ENCODE measurements at regions not wholly inside any gene's neighbourhood (a gene's known extent, or its start where the extent isn't known, plus 50 kb on each side); places are given as distances from the start of the nearest gene placed in this dataset.
"Not testable (repeated sequence)": the region's sequence is repeated elsewhere in the genome, so short reads cannot be mapped to it uniquely, and the experiment has no call there.

DNA sequence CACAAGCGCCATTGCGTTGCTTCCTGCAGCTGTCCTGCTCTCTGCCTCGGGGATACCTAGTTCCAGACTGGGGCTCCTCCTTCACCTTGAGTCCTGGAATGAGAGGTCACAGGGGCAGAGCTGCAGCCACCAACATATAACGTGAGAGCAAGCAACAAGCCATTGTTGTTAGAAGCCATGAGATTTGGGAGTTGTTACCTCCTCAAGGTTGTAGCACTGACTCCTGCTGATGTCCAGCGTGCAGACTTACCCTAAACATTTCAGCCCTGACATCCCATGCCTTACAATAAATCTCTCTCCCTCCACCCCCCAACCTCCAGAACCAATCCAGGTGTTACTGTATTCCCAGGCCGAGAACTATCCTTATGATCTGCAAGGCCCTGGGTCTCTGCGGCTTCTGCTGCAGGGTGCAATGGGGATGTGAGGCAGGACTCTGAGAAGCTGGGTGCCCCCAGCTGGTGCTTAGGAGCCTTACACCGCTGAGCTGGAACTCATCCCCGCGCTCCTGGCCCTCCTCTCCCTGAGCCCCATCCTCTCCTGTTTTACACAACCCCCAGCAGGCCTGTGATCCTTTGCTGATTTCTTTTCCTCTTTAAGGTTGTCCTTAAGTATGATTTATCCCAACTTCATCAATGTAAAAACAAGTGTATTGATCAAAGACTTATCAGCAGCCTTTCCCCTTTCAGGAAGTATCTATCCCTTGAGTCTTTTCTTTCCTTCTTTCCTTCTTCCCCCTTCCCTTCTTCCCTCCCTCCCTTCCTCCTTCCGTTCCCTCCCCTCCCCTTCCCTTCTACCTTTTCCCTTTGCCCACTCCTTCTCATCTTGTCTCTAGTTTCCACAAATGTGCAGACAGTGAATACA, 84.2 kb upstream of the ABHD2 start:
- Mint-ChIP-seq H3K4me1 (peaks cover 2 to 8% of the 10 kb centered on the region in 2 donors), H3K36me3 (no peaks in the 10 kb centered on the region), H3K27me3 (peaks cover 19 to 26% of the 10 kb centered on the region in 2 donors), H3K27ac (no peak overlapping the region), H3K9me3 (no peaks in the 10 kb centered on the region), H3K4me3 (no peak overlapping the region)
- peak in 1 of 2 donors; percentile 41 for ATAC-seq (replicated peaks)
- no peak for DNase-seq

DNA sequence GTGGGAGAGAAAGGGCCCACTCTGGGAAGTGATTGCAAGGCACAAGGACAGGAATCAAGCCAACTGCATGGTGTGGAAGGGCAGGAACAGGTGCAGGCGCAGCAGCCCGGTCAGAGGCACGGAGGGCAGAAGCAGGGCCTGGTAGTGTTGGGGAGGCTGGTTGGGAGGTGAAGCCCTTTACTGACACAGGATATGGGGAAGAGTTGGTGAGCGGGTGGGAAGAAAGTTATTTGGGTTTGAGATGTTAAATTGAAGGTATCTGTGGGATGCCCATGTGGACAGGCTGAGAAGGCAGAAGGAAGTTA, 83.6 kb upstream of the ABHD2 start:
- H3K4me1 Mint-ChIP-seq: peaks cover 2 to 8% of the 10 kb centered on the region in 2 donors
- H3K4me3 Mint-ChIP-seq: no peak overlapping the region
- H3K27ac Mint-ChIP-seq: no peak overlapping the region
- DNase-seq (no peak), ATAC-seq (replicated peaks) (no peak)
- H3K36me3 Mint-ChIP-seq: no peaks in the 10 kb centered on the region
- no peaks in the 10 kb centered on the region for H3K9me3 Mint-ChIP-seq
- peaks cover 19 to 26% of the 10 kb centered on the region in 2 donors for H3K27me3 Mint-ChIP-seq

DNA sequence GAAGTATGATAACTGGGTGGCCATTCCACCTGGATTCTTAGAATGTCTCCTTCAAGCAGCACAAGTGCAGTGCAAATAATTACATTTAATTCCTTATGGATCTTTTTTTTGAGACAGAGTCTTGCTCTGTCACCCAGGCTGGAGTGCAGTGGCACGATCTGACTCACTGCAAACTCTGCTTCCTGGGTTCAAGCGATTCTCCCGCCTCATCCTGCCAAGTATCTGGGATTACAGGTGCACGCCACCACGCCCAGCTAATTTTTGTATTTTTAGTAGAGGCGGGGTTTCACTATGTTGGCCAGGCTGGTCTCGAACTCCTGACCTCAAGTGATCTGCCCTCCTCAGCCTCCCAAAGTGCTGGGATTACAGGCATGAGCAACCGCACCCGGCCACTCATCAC, 80.7 kb upstream of the ABHD2 start:
- not testable (repeated sequence) for H3K9me3 Mint-ChIP-seq; H3K27ac Mint-ChIP-seq; ATAC-seq (replicated peaks); DNase-seq; H3K4me1 Mint-ChIP-seq; H3K4me3 Mint-ChIP-seq; H3K36me3 Mint-ChIP-seq
- H3K27me3 Mint-ChIP-seq: peaks cover 24 to 42% of the 10 kb centered on the region in 2 donors

GRCh38 chr15:89007989-89008388, 80.3 kb upstream of the ABHD2 start:
- Mint-ChIP-seq H3K27me3 (peaks cover 26 to 44% of the 10 kb centered on the region in 2 donors), H3K4me3 (no peak overlapping the region), H3K36me3 (no peaks in the 10 kb centered on the region), H3K9me3 (no peaks in the 10 kb centered on the region), H3K4me1 (no peaks in the 10 kb centered on the region), H3K27ac (no peak overlapping the region)
- DNase-seq (no peak), ATAC-seq (replicated peaks) (no peak)

GRCh38 chr15:89009080-89009479, 79.2 kb upstream of the ABHD2 start:
- Mint-ChIP-seq H3K27ac (no peak overlapping the region), H3K9me3 (no peaks in the 10 kb centered on the region)

GRCh38 chr15:89015412-89016097, 72.7 kb upstream of the ABHD2 start:
- H3K9me3 Mint-ChIP-seq: peaks cover 5 to 7% of the 10 kb centered on the region in 2 donors
- peaks cover 57 to 66% of the 10 kb centered on the region in 2 donors for H3K27me3 Mint-ChIP-seq
- no peak for ATAC-seq (replicated peaks)
- no peak overlapping the region for H3K27ac Mint-ChIP-seq
- no peak for DNase-seq
- no peak overlapping the region for H3K4me3 Mint-ChIP-seq
- no peaks in the 10 kb centered on the region for H3K36me3 Mint-ChIP-seq
- peaks cover 4 to 7% of the 10 kb centered on the region in 2 donors for H3K4me1 Mint-ChIP-seq

More at GRCh38 chr15:89009080-89009479, 79.2 kb upstream of the ABHD2 start:
- no peak for DNase-seq
- ATAC-seq (replicated peaks): no peak
- Mint-ChIP-seq H3K4me3 (no peak overlapping the region), H3K4me1 (no peaks in the 10 kb centered on the region), H3K36me3 (no peaks in the 10 kb centered on the region), H3K27me3 (peaks cover 32 to 45% of the 10 kb centered on the region in 2 donors)

GRCh38 chr15:89016549-89017041, 71.7 kb upstream of the ABHD2 start:
- H3K4me3 Mint-ChIP-seq: no peak overlapping the region
- DNase-seq (no peak), ATAC-seq (replicated peaks) (no peak)
- peaks cover 4 to 7% of the 10 kb centered on the region in 2 donors for H3K4me1 Mint-ChIP-seq
- no peak overlapping the region for H3K27ac Mint-ChIP-seq
- peaks cover 5 to 7% of the 10 kb centered on the region in 2 donors for H3K9me3 Mint-ChIP-seq
- H3K27me3 Mint-ChIP-seq: peaks cover 52 to 64% of the 10 kb centered on the region in 2 donors
- H3K36me3 Mint-ChIP-seq: no peaks in the 10 kb centered on the region

GRCh38 chr15:89017370-89018066, 70.7 kb upstream of the ABHD2 start:
- Mint-ChIP-seq H3K27me3 (peaks cover 46 to 55% of the 10 kb centered on the region in 2 donors), H3K9me3 (peaks cover 5 to 7% of the 10 kb centered on the region in 2 donors), H3K27ac (no peak overlapping the region), H3K4me3 (peak overlapping the region; percentile 49 to 52), H3K36me3 (no peaks in the 10 kb centered on the region), H3K4me1 (peaks cover 4 to 7% of the 10 kb centered on the region in 2 donors)
- DNase-seq (peak; percentile 42), ATAC-seq (replicated peaks) (peak; percentile 81 to 91)

- Mint-ChIP-seq H3K36me3 (no peaks in the 10 kb centered on the region), H3K27me3 (peaks cover 42 to 53% of the 10 kb centered on the region in 2 donors), H3K4me3 (no peak overlapping the region), H3K27ac (no peak overlapping the region), H3K4me1 (peaks cover 4 to 7% of the 10 kb centered on the region in 2 donors), H3K9me3 (peaks cover 5 to 7% of the 10 kb centered on the region in 2 donors)
- DNase-seq (no peak), ATAC-seq (replicated peaks) (no peak)
These were observed 70.0 kb upstream of the ABHD2 start for GRCh38 chr15:89018207-89018606.

- Mint-ChIP-seq H3K4me3 (no peak overlapping the region), H3K27me3 (peaks cover 39 to 48% of the 10 kb centered on the region in 2 donors), H3K9me3 (peaks cover 8 to 9% of the 10 kb centered on the region in 2 donors), H3K27ac (no peak overlapping the region), H3K4me1 (peaks cover 4 to 7% of the 10 kb centered on the region in 2 donors), H3K36me3 (no peaks in the 10 kb centered on the region)
- no peak for DNase-seq
- ATAC-seq (replicated peaks): no peak
These were observed 68.8 kb upstream of the ABHD2 start for GRCh38 chr15:89019436-89019835.

GRCh38 chr15:89021224-89021623, 67.0 kb upstream of the ABHD2 start:
- DNase-seq (no peak), ATAC-seq (replicated peaks) (no peak)
- Mint-ChIP-seq H3K9me3 (peaks cover 4 to 9% of the 10 kb centered on the region in 2 donors), H3K27ac (no peak overlapping the region), H3K4me1 (peaks cover 4 to 7% of the 10 kb centered on the region in 2 donors), H3K36me3 (no peaks in the 10 kb centered on the region), H3K27me3 (peaks cover 26 to 35% of the 10 kb centered on the region in 2 donors), H3K4me3 (no peak overlapping the region)

DNA sequence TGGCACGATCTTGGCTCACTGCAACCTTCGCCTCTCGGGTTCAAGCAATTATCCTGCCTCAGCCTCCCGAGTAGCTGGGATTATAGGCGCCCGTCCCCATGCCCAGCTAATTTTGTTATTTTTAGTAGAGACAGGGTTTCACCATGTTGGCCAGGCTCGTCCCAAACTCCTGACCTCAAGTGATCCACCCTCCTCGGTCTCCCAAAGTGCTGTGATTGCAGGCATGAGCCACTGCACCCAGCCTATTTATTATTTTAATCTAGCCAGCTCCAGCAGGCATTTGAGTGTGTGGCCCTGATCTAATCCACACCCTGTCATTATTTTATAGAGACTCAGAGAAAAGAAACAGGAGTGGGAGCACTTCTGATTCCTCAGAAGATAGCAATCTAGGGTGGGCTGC, 66.4 kb upstream of the ABHD2 start:
- DNase-seq; H3K27ac Mint-ChIP-seq; H3K4me3 Mint-ChIP-seq; ATAC-seq (replicated peaks); H3K4me1 Mint-ChIP-seq; H3K36me3 Mint-ChIP-seq: not testable (repeated sequence)
- Mint-ChIP-seq H3K27me3 (peaks cover 23 to 29% of the 10 kb centered on the region in 2 donors), H3K9me3 (peaks cover 4 to 11% of the 10 kb centered on the region in 2 donors)

DNA sequence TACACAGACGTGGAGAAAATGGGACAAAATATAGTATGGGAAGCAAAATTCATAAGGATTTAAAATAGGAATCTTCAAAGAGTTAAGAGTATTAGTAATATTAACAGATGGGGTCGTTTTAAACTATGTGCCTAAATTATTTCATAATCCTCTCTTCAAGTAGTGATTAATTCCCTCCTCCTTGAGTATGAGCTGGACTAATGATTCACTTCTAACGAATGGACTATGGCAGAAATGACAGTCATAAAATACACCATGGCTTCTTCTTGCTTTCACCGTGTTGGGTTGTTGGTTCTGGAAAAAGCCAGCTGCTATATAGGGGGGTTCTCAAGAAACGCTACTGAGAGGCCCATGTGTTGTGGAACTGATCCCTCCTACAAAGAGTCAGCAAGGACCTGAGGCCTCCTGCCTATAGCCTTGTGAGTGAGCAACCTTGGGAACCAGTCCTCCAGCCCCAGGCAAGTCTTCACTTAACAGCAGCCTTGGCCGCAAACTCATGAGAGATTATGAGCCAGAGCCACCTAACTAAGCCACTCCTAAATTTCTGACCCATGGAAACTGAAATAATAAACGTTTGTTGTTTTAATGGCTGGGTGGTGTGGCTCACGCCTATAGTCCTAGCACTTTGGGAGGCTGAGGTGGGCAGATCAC, 64.8 kb upstream of the ABHD2 start:
- DNase-seq (no peak), ATAC-seq (replicated peaks) (no peak)
- Mint-ChIP-seq H3K4me3 (no peak overlapping the region), H3K9me3 (peaks cover 4 to 11% of the 10 kb centered on the region in 2 donors), H3K27ac (no peak overlapping the region), H3K27me3 (peaks cover 16 to 24% of the 10 kb centered on the region in 2 donors), H3K36me3 (no peaks in the 10 kb centered on the region), H3K4me1 (no peaks in the 10 kb centered on the region)

DNA sequence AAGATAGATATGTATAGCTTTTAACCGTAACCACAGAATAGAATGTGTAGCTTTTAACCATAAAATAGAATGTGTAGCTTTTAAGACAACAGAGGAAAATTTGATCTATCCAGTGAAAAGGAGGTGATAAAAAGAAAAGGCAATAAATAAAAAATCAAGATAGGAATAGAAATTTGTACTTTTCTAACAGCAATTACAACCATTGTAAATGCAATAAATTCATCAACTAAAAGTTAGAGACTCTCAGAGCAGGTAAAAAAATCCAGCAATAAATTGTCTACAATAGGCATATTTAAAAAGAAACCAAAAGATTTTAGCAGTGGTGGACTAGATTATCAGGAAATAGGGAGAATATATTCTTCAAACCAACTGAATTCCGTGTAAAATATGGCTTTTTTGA, 63.8 kb upstream of the ABHD2 start:
- Mint-ChIP-seq H3K27ac (no peak overlapping the region), H3K9me3 (peaks cover 4 to 11% of the 10 kb centered on the region in 2 donors), H3K4me3 (no peak overlapping the region), H3K4me1 (no peaks in the 10 kb centered on the region), H3K36me3 (no peaks in the 10 kb centered on the region), H3K27me3 (peaks cover 15 to 23% of the 10 kb centered on the region in 2 donors)
- no peak for ATAC-seq (replicated peaks)
- DNase-seq: no peak
